HEK293 (cell line): ENCODE measurements at regions not wholly inside any gene's neighbourhood (a gene's known extent, or its start where the extent isn't known, plus 50 kb on each side); places are given as distances from the start of the nearest gene placed in this dataset.

Experiments used
- HOXA7 ChIP-seq: sonication (generic); formaldehyde crosslinking; IDR thresholded peaks from 2 replicates; pipeline ENCODE4 v1.8.1; 2022; ENCODE audit warnings: missing genetic modification reagents, borderline replicate concordance
- ZBTB8A ChIP-seq: fragments of 450-650 bp; formaldehyde crosslinking; IDR thresholded peaks from 2 replicates; pipeline ENCODE4 v1.5.1; 2016; ENCODE audit warnings: missing biosample characterization, missing genetic modification characterization
- ZNF747 ChIP-seq: fragments of 450-650 bp; formaldehyde crosslinking; IDR thresholded peaks from 2 replicates; pipeline ENCODE4 v1.5.1; 2016; ENCODE audit warnings: missing biosample characterization, missing genetic modification characterization
- TF ChIP-seq, protein P1 (sequence below): fragments of 450-650 bp; formaldehyde crosslinking; IDR thresholded peaks from 2 replicates; pipeline ENCODE4 v1.5.1; 2016; ENCODE audit warnings: missing biosample characterization, missing genetic modification characterization
- TF ChIP-seq, protein P2 (sequence below): fragments of 450-650 bp; formaldehyde crosslinking; IDR thresholded peaks from 2 replicates; pipeline ENCODE4 v1.5.1; 2016; ENCODE audit warnings: missing biosample characterization, missing genetic modification characterization
- TF ChIP-seq, protein P3 (sequence below): fragments of 450-650 bp; formaldehyde crosslinking; IDR thresholded peaks from 2 replicates; pipeline ENCODE4 v1.5.1; 2016; ENCODE audit warnings: missing biosample characterization, missing genetic modification characterization, borderline replicate concordance

DNA sequence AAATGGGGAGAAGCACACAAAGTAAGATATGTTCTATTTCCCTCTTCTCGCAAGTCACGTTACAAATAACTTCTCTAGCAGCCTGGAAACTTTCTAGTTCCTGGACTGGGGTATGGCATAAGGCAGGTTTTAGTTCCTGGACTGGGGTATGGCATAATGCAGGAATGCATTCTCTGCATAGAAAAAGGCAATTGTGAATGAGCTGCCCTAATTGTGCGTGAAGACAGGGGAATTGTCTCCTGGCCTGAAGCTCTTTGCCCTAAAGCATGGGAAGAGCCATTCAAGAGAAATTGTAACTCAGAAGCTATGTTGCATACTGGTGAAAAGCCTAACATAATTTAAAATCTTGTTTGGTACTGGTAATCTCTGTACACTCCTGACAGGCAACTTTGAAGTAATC lies 54.3 kb upstream of the CBLB start:
- TF ChIP-seq, protein P1, sequence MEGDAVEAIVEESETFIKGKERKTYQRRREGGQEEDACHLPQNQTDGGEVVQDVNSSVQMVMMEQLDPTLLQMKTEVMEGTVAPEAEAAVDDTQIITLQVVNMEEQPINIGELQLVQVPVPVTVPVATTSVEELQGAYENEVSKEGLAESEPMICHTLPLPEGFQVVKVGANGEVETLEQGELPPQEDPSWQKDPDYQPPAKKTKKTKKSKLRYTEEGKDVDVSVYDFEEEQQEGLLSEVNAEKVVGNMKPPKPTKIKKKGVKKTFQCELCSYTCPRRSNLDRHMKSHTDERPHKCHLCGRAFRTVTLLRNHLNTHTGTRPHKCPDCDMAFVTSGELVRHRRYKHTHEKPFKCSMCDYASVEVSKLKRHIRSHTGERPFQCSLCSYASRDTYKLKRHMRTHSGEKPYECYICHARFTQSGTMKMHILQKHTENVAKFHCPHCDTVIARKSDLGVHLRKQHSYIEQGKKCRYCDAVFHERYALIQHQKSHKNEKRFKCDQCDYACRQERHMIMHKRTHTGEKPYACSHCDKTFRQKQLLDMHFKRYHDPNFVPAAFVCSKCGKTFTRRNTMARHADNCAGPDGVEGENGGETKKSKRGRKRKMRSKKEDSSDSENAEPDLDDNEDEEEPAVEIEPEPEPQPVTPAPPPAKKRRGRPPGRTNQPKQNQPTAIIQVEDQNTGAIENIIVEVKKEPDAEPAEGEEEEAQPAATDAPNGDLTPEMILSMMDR (tag by site-specific recombination): no peak
- TF ChIP-seq, protein P2, sequence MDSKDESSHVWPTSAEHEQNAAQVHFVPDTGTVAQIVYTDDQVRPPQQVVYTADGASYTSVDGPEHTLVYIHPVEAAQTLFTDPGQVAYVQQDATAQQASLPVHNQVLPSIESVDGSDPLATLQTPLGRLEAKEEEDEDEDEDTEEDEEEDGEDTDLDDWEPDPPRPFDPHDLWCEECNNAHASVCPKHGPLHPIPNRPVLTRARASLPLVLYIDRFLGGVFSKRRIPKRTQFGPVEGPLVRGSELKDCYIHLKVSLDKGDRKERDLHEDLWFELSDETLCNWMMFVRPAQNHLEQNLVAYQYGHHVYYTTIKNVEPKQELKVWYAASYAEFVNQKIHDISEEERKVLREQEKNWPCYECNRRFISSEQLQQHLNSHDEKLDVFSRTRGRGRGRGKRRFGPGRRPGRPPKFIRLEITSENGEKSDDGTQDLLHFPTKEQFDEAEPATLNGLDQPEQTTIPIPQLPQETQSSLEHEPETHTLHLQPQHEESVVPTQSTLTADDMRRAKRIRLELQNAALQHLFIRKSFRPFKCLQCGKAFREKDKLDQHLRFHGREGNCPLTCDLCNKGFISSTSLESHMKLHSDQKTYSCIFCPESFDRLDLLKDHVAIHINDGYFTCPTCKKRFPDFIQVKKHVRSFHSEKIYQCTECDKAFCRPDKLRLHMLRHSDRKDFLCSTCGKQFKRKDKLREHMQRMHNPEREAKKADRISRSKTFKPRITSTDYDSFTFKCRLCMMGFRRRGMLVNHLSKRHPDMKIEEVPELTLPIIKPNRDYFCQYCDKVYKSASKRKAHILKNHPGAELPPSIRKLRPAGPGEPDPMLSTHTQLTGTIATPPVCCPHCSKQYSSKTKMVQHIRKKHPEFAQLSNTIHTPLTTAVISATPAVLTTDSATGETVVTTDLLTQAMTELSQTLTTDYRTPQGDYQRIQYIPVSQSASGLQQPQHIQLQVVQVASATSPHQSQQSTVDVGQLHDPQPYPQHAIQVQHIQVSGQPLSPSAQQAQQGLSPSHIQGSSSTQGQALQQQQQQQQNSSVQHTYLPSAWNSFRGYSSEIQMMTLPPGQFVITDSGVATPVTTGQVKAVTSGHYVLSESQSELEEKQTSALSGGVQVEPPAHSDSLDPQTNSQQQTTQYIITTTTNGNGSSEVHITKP: no peak
- TF ChIP-seq ZBTB8A (no peak), ZNF747 (no peak), HOXA7 (CRISPR knock-in tag) (no peak)
- TF ChIP-seq, protein P3, sequence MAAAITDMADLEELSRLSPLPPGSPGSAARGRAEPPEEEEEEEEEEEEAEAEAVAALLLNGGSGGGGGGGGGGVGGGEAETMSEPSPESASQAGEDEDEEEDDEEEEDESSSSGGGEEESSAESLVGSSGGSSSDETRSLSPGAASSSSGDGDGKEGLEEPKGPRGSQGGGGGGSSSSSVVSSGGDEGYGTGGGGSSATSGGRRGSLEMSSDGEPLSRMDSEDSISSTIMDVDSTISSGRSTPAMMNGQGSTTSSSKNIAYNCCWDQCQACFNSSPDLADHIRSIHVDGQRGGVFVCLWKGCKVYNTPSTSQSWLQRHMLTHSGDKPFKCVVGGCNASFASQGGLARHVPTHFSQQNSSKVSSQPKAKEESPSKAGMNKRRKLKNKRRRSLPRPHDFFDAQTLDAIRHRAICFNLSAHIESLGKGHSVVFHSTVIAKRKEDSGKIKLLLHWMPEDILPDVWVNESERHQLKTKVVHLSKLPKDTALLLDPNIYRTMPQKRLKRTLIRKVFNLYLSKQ (tag by site-specific recombination): no peak
